PC-9 (cell line): ENCODE measurements at regions not wholly inside any gene's neighbourhood (a gene's known extent, or its start where the extent isn't known, plus 50 kb on each side); places are given as distances from the start of the nearest gene placed in this dataset.

Experiments used
- BruUV-seq: library from RNA; stranded (reverse); fragments of 400-500 nt; replicated peaks from 2 replicates; lab custom pipeline; 2021; lab: Mats Ljungman, UMichigan
- CTCF ChIA-PET: fragments of 300-600 bp; sonication (Branson Sonifier 250); formaldehyde crosslinking; loops from one replicate; lab custom pipeline; 2022; ENCODE audit warnings: antibody characterized with exemption; lab: Charles Lee
- POLR2A ChIA-PET: fragments of 300-600 bp; sonication (Branson Sonifier 250); formaldehyde crosslinking; loops from one replicate; lab custom pipeline; 2022; ENCODE audit warnings: antibody characterized with exemption; ENCODE audit not compliant: unreplicated experiment; lab: Charles Lee
- DNase-seq, 2 experiments: peaks; one replicate each; pipeline versions ENCODE4 v3.0.0 to v3.0.0-alpha.2; 2015 to 2022; ENCODE audit warnings: mixed read lengths in 1 of 2
- H2AFZ ChIP-seq: fragments of 200-600 bp; sonication (generic); 2 replicates; pipeline ENCODE4 v1.8.1; 2017; ENCODE audit warnings: antibody characterized with exemption
- H3F3A ChIP-seq: fragments of 200-600 bp; sonication (generic); 2 replicates; pipeline ENCODE4 v1.8.1; 2017; ENCODE audit warnings: antibody characterized with exemption, mild to moderate bottlenecking, low read depth; ENCODE audit not compliant: insufficient read depth
- H3K27ac ChIP-seq: fragments of 200-600 bp; sonication (generic); 2 replicates; pipeline ENCODE4 v1.6.1; 2016; ENCODE audit warnings: mixed run types
- H3K27me3 ChIP-seq: fragments of 200-600 bp; sonication (generic); 2 replicates; pipeline ENCODE4 v1.6.1; 2016; ENCODE audit warnings: low read depth, mixed run types; ENCODE audit not compliant: insufficient read depth
- H3K36me3 ChIP-seq: fragments of 200-600 bp; sonication (generic); 2 replicates; pipeline ENCODE4 v1.6.1; 2016; ENCODE audit warnings: low read depth, mixed run types
- H3K4me1 ChIP-seq: fragments of 200-600 bp; sonication (generic); replicated peaks from 2 replicates; pipeline ENCODE4 v1.6.1; 2016; ENCODE audit warnings: mixed run types; ENCODE audit not compliant: insufficient read depth
- H3K4me2 ChIP-seq: fragments of 200-600 bp; sonication (generic); 2 replicates; pipeline ENCODE4 v1.6.1; 2017; ENCODE audit warnings: mixed run types
- H3K4me3 ChIP-seq: fragments of 200-600 bp; sonication (generic); 2 replicates; pipeline ENCODE4 v1.6.1; 2016; ENCODE audit warnings: mixed run types
- H3K79me2 ChIP-seq: fragments of 200-600 bp; sonication (generic); 2 replicates; pipeline ENCODE4 v1.6.1; 2017; ENCODE audit warnings: low read depth, mixed run types
- H3K9me2 ChIP-seq: fragments of 200-600 bp; sonication (generic); 2 replicates; pipeline ENCODE4 v1.8.1; 2017; ENCODE audit warnings: mild to moderate bottlenecking; ENCODE audit not compliant: insufficient read depth
- H3K9me3 ChIP-seq: fragments of 200-600 bp; sonication (generic); 2 replicates; pipeline ENCODE4 v1.8.1; 2016; ENCODE audit warnings: low read depth; ENCODE audit not compliant: insufficient read depth
- H4K20me1 ChIP-seq: fragments of 200-600 bp; sonication (generic); 2 replicates; pipeline ENCODE4 v1.8.1; 2017; ENCODE audit not compliant: insufficient read depth
- EZH2 ChIP-seq: fragments of 200-600 bp; sonication (generic); IDR thresholded peaks from 2 replicates; pipeline ENCODE4 v1.8.0; 2017; ENCODE audit warnings: antibody characterized with exemption, low read depth
- intact Hi-C: fragments of 100-400 bp; cut with micrococcal nuclease; formaldehyde crosslinking; loops from one replicate; pipeline ENCODE4 v1.10.0; 2022; ENCODE audit not compliant: unreplicated experiment
- TF ChIP-seq, protein P1 (sequence below): fragments of 200-600 bp; sonication (generic); conservative IDR thresholded peaks from 2 replicates; pipeline ENCODE4 v1.6.1; 2017; ENCODE audit warnings: mixed run types, antibody characterized with exemption, mild to moderate bottlenecking, moderate library complexity

- Histone ChIP-seq H3K79me2 (no peaks in the 10 kb centered on the region), H3K4me1 (no peaks in the 10 kb centered on the region)
- CTCF ChIA-PET: no interaction called here
Observed at GRCh38 chr1:29584776-29585175, 348.5 kb downstream of the PTPRU start.

GRCh38 chr1:29584362-29584761 is 348.0 kb downstream of the PTPRU start:
- Histone ChIP-seq H3K9me2 (no peaks in the 10 kb centered on the region), H3K27ac (no peak overlapping the region), H3F3A (no peaks in the 10 kb centered on the region), H4K20me1 (no peaks in the 10 kb centered on the region), H3K36me3 (no peaks in the 10 kb centered on the region), H3K4me3 (no peak overlapping the region), H3K4me2 (no peak overlapping the region), H3K9me3 (no peaks in the 10 kb centered on the region), H2AFZ (no peak overlapping the region), H3K27me3 (no peaks in the 10 kb centered on the region), H3K79me2 (no peaks in the 10 kb centered on the region), H3K4me1 (no peaks in the 10 kb centered on the region)
- BruUV-seq: no TSS peak
- CTCF ChIA-PET: no interaction called here
- no peak for DNase-seq
- TF ChIP-seq, protein P1, sequence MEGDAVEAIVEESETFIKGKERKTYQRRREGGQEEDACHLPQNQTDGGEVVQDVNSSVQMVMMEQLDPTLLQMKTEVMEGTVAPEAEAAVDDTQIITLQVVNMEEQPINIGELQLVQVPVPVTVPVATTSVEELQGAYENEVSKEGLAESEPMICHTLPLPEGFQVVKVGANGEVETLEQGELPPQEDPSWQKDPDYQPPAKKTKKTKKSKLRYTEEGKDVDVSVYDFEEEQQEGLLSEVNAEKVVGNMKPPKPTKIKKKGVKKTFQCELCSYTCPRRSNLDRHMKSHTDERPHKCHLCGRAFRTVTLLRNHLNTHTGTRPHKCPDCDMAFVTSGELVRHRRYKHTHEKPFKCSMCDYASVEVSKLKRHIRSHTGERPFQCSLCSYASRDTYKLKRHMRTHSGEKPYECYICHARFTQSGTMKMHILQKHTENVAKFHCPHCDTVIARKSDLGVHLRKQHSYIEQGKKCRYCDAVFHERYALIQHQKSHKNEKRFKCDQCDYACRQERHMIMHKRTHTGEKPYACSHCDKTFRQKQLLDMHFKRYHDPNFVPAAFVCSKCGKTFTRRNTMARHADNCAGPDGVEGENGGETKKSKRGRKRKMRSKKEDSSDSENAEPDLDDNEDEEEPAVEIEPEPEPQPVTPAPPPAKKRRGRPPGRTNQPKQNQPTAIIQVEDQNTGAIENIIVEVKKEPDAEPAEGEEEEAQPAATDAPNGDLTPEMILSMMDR: no peak
- TF ChIP-seq EZH2: no peak
- POLR2A ChIA-PET: no interaction called here
- intact Hi-C loops: no loop called here

More at GRCh38 chr1:29584776-29585175, 348.5 kb downstream of the PTPRU start:
- Histone ChIP-seq H3K4me3 (no peak overlapping the region), H3K36me3 (no peaks in the 10 kb centered on the region), H3K9me3 (no peaks in the 10 kb centered on the region), H4K20me1 (no peaks in the 10 kb centered on the region), H3K4me2 (no peak overlapping the region), H2AFZ (no peak overlapping the region), H3K27ac (no peak overlapping the region), H3K9me2 (no peaks in the 10 kb centered on the region), H3F3A (no peaks in the 10 kb centered on the region), H3K27me3 (no peaks in the 10 kb centered on the region)
- BruUV-seq: no TSS peak
- no peak for DNase-seq
- TF ChIP-seq EZH2: no peak
- TF ChIP-seq, protein P1: no peak
- intact Hi-C loops: no loop called here
- POLR2A ChIA-PET: no interaction called here

DNA sequence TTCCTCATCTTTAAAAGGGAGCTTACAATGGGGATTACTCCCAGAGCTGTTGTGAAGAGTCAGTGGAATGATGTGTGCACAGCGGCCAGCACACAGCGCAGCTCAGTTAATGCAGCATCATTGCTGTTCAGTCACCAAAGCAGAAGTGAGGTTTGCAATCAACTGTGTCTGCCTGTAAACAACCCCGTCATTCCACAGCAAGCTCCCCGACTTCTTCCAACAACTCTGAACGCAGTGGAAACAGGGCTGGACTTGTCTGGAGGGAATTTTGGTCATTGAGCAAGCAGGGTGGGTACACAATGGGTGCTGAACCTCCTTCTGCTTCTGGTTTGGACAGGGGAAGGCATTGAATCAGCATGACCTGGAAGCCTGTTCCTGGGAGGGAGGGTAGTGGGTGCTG is 347.4 kb downstream of the PTPRU start:
- Histone ChIP-seq H3K27ac (no peak overlapping the region), H3K4me1 (no peaks in the 10 kb centered on the region), H3K9me2 (no peaks in the 10 kb centered on the region), H3K4me2 (no peak overlapping the region), H3K4me3 (no peak overlapping the region), H3K79me2 (no peaks in the 10 kb centered on the region), H3K36me3 (no peaks in the 10 kb centered on the region), H3K9me3 (no peaks in the 10 kb centered on the region), H4K20me1 (no peaks in the 10 kb centered on the region), H2AFZ (no peak overlapping the region), H3F3A (no peaks in the 10 kb centered on the region), H3K27me3 (no peaks in the 10 kb centered on the region)
- ChIA-PET CTCF (no interaction called here), POLR2A (no interaction called here)
- DNase-seq: no peak
- no peak for TF ChIP-seq EZH2
- no TSS peak for BruUV-seq
- intact Hi-C loops: no loop called here

DNA sequence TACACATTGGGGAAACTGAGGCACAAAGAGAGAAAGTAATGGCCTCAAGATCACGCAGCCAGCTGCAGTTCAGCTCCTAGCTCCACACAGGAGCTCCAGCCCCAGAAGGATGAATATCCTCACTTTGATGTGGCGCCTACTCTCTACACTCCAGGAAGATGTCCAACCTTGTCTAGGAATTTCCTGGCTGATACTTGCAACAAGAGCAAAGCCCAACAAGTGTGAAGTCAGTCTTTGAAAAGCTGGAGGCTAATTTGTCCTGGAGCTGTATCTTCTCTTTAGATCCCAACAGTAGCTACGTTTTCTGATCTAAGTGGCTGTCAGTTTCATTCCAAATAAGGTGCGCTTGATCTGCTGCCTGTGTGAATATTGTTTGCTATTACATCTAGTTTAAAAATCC is 344.9 kb downstream of the PTPRU start:
- Histone ChIP-seq H3F3A (no peaks in the 10 kb centered on the region), H3K36me3 (no peaks in the 10 kb centered on the region), H3K79me2 (no peaks in the 10 kb centered on the region), H3K27me3 (no peaks in the 10 kb centered on the region), H3K4me3 (no peak overlapping the region), H3K4me2 (no peak overlapping the region), H3K9me2 (no peaks in the 10 kb centered on the region), H4K20me1 (no peaks in the 10 kb centered on the region), H2AFZ (no peak overlapping the region), H3K27ac (no peak overlapping the region), H3K4me1 (no peaks in the 10 kb centered on the region), H3K9me3 (no peaks in the 10 kb centered on the region)
- POLR2A ChIA-PET: no interaction called here
- CTCF ChIA-PET: no interaction called here
- BruUV-seq: no TSS peak
- TF ChIP-seq EZH2: no peak
- TF ChIP-seq, protein P1: no peak
- DNase-seq: no peak
- intact Hi-C loops: no loop called here
